Upper lobe of left lung (tissue), 6 donors: ENCODE measurements at regions not wholly inside any gene's neighbourhood (a gene's known extent, or its start where the extent isn't known, plus 50 kb on each side); places are given as distances from the start of the nearest gene placed in this dataset.

Experiments used
- ATAC-seq, 2 donors: fragments of 200-7000 bp; cut with Tn5 transposase; one replicate each; pipeline ENCODE4 v1.9.1; 2022; ENCODE audit warnings: mild to moderate bottlenecking in 2 of 2, moderate library complexity in 2 of 2; ENCODE audit not compliant: low FRiP score in 2 of 2
- DNase-seq, 2 donors: peaks; one replicate each; pipeline ENCODE4 v3.0.0-alpha.2; 2019 to 2020
- H3K27ac ChIP-seq, 4 donors: fragments of 200-600 bp; sonication (generic); one replicate each; pipeline ENCODE4 v1.5.1; 2016 to 2019
- H3K27me3 ChIP-seq, 4 donors: fragments of 200-600 bp; sonication (generic); one replicate each; pipeline ENCODE4 v1.5.1; 2017 to 2019
- H3K36me3 ChIP-seq, 4 donors: fragments of 200-600 bp; sonication (generic); one replicate each; pipeline ENCODE4 v1.5.1; 2016 to 2019
- H3K4me1 ChIP-seq, 4 donors: fragments of 200-600 bp; sonication (generic); one replicate each; pipeline ENCODE4 v1.5.1; 2018 to 2019
- H3K4me3 ChIP-seq, 4 donors: fragments of 200-600 bp; sonication (generic); one replicate each; pipeline ENCODE4 v1.5.1; 2017 to 2019; ENCODE audit warnings: mild to moderate bottlenecking in 2 of 4, moderate library complexity in 1 of 4
- H3K9me3 ChIP-seq, 4 donors: fragments of 200-600 bp; sonication (generic); one replicate each; pipeline ENCODE4 v1.5.1; 2018 to 2019
- CTCF ChIP-seq, 6 experiments: fragments of 450-650 bp in 4 of 6; fragments of 200-600 bp in 2 of 6; sonication (generic) in 2 of 6; IDR thresholded peaks; one replicate each; pipeline ENCODE4 v1.5.1; 2016 to 2019; ENCODE audit warnings: antibody characterized with exemption in 6 of 6
- EP300 ChIP-seq, 4 donors: sonication (generic); formaldehyde crosslinking; IDR thresholded peaks; one replicate each; pipeline ENCODE4 v1.5.1; 2017; ENCODE audit warnings: antibody characterized with exemption in 4 of 4, control low read depth in 2 of 4
- POLR2A ChIP-seq, 4 donors: fragments of 450-650 bp; IDR thresholded peaks; one replicate each; pipeline ENCODE4 v1.5.1; 2016 to 2017; ENCODE audit warnings: antibody characterized with exemption in 4 of 4, mild to moderate bottlenecking in 2 of 4
- POLR2AphosphoS5 ChIP-seq, 2 donors: sonication (generic); formaldehyde crosslinking; IDR thresholded peaks; one replicate each; pipeline ENCODE4 v1.5.1; 2017; ENCODE audit warnings: antibody characterized with exemption in 2 of 2
- WGBS, 2 donors: methylation state at CpG; one replicate each; pipeline ENCODE4 v1.1.5; 2017 to 2018; 5-methylcytosine and 5-hydroxymethylcytosine counted together
- donor health status: DM: no; HTN: no; CAD: no; lungs with moderate emphysema.
- donor health status: DM: no; HTN: yes; CAD: no; lungs with severe emphysema.

GRCh38 chr4:1496116-1496642 lies 89.9 kb upstream of the NKX1-1 start:
- ATAC-seq: no peak
- Histone ChIP-seq H3K27me3 (no peaks in the 10 kb centered on the region), H3K9me3 (no peaks in the 10 kb centered on the region), H3K27ac (no peak overlapping the region), H3K4me1 (no peaks in the 10 kb centered on the region), H3K4me3 (no peak overlapping the region), H3K36me3 (no peaks in the 10 kb centered on the region)
- 78 to 79% methylated on average over 4 to 6 of the region's 9 CpGs for WGBS, 2 donors
- DNase-seq: peak in 1 of 2 donors; percentile 60
- TF ChIP-seq POLR2AphosphoS5 (IDR thresholded peaks at IDR 0.05) (no peak), CTCF (IDR thresholded peaks at IDR 0.05) (no peak), EP300 (IDR thresholded peaks at IDR 0.05) (no peak), POLR2A (IDR thresholded peaks at IDR 0.05) (no peak)

DNA sequence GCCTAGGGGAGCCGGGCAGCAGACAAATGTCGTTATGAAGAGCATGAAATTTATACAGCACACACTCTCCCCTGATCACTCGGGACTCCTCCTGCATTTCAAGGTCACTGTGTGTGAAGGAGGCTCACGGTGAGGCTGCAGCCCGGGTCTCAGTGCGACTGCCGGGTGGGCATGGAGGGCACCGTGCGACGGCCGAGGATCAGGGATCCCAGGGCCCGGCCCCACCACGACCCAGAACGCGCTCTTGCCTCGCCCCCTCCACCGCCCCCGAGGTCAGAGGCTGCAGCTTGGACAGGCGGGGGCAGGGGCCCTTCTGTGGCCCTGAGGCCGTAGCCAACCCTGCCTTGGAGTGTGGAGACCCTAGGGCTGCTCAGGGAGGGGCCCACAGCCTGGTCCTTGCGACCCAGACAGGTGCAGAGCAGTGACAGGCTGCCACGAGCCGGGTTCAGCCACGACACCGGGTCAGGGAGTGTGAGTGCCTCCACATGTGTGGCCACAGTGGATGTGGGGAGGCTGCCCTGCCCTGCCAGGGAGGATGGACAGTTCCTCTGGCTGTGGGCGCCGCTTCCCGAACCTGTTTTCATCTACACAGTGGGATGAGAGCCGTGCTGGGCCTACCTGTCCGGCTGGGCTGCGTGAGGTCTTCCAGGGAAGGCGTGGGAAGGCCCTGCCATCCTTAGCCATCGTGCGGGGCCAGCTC lies 89.3 kb upstream of the NKX1-1 start:
- H3K9me3 ChIP-seq: no peaks in the 10 kb centered on the region
- 69 to 75% methylated on average over 15 to 31 of the region's 34 CpGs for WGBS, 2 donors
- ATAC-seq (no peak), DNase-seq (peak in 1 of 2 donors; percentile 69)
- H3K4me1 ChIP-seq: no peaks in the 10 kb centered on the region
- TF ChIP-seq CTCF (IDR thresholded peaks at IDR 0.05): no peak
- no peak for TF ChIP-seq EP300 (IDR thresholded peaks at IDR 0.05)
- no peak for TF ChIP-seq POLR2AphosphoS5 (IDR thresholded peaks at IDR 0.05)
- no peaks in the 10 kb centered on the region for H3K36me3 ChIP-seq
- peaks cover 0 to under 1% (median 0%) of the 10 kb centered on the region in 4 donors for H3K27me3 ChIP-seq
- no peak overlapping the region for H3K4me3 ChIP-seq
- no peak overlapping the region for H3K27ac ChIP-seq

DNA sequence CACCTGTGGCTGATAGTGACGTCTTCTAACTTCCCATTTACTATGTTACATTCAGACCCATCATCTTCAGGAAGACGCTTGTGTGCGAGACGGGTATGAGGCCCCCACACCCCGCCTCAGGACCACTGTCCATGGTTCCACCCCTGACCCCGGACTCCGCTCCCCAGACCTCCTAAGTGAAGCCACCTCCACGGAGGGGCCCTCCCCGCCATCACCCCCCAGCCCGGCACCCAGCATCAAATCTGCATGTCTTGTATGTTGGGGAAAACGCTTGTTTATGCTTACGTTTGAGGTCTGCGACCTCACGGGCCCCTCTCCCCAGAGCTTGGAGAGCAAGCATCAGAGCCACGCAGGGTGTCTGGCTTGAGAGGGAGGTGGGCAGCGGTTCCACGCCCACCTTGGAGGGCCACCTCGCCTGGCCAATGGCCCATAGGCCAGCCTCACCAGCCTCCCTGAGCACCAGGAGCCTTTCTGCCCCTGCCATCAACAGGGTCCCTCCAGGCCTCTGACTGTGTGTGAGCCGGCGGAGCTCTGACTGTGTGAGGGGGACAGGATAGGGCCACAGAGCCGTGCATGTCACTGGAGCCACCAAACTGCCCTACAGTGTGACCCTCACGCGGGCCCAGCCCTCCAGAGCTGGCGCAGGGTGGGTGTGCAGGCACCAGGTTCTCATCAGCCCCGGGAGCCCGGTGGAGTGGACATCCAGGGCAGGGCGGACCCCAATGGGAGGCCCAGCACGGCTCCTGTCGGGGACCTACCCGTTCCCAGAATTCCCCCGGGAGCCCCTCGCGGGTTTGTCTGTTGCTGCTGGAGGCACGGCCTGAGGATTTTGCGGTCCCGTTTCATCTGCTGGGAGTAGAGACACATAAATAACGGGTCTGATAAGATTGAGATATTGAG lies 88.4 kb upstream of the NKX1-1 start:
- DNase-seq: peak in 1 of 2 donors; percentile 63
- no peak overlapping the region for H3K4me3 ChIP-seq
- WGBS, 2 donors: 72 to 75% methylated on average over 25 to 32 of the region's 37 CpGs

GRCh38 chr4:1493540-1494287 lies 87.5 kb upstream of the NKX1-1 start:
- ATAC-seq: no peak
- 69 to 73% methylated on average over 15 to 28 of the region's 28 CpGs for WGBS, 2 donors
- H3K36me3 ChIP-seq: no peaks in the 10 kb centered on the region
- no peaks in the 10 kb centered on the region for H3K9me3 ChIP-seq
- TF ChIP-seq CTCF (IDR thresholded peaks at IDR 0.05) (no peak), EP300 (IDR thresholded peaks at IDR 0.05) (no peak), POLR2A (IDR thresholded peaks at IDR 0.05) (no peak), POLR2AphosphoS5 (IDR thresholded peaks at IDR 0.05) (no peak)
- no peaks in the 10 kb centered on the region for H3K4me1 ChIP-seq
- H3K4me3 ChIP-seq: no peak overlapping the region
- DNase-seq: peak in 1 of 2 donors; percentile 67
- H3K27ac ChIP-seq: no peak overlapping the region
- peaks cover 0 to 5% (median 0%) of the 10 kb centered on the region in 4 donors for H3K27me3 ChIP-seq

More for the DNA sequence above, 88.4 kb upstream of the NKX1-1 start:
- H3K9me3 ChIP-seq: no peaks in the 10 kb centered on the region
- no peaks in the 10 kb centered on the region for H3K36me3 ChIP-seq
- peaks cover 0 to 5% (median 0%) of the 10 kb centered on the region in 4 donors for H3K27me3 ChIP-seq
- TF ChIP-seq EP300 (IDR thresholded peaks at IDR 0.05) (no peak), POLR2AphosphoS5 (IDR thresholded peaks at IDR 0.05) (no peak)
- no peaks in the 10 kb centered on the region for H3K4me1 ChIP-seq
- ATAC-seq: no peak
- H3K27ac ChIP-seq: no peak overlapping the region
